DND-41 (cell line): ENCODE measurements at regions not wholly inside any gene's neighbourhood (a gene's known extent, or its start where the extent isn't known, plus 50 kb on each side); places are given as distances from the start of the nearest gene placed in this dataset.

Source experiments
- ATAC-seq: fragments of 200-7000 bp; cut with Tn5 transposase; 3 replicates; pipeline ENCODE4 v1.9.1; 2021; ENCODE audit warnings: low read depth; ENCODE audit not compliant: insufficient read depth
- DNase-seq: peaks from one replicate; pipeline ENCODE4 v3.0.0-alpha.2; 2020
- H2AFZ ChIP-seq: 2 replicates; pipeline ENCODE4 v1.6.0; 2012; ENCODE audit warnings: low read depth, low read length
- H3K27ac ChIP-seq: 2 replicates; pipeline ENCODE4 v1.5.1; 2012; ENCODE audit warnings: low read length, inconsistent platforms
- H3K27me3 ChIP-seq: fragments of 200-600 bp; sonication (generic); 2 replicates; pipeline ENCODE4 v1.6.0; 2012; ENCODE audit warnings: low read length, mild to moderate bottlenecking, inconsistent platforms; ENCODE audit not compliant: insufficient read depth, poor library complexity
- H3K36me3 ChIP-seq: 2 replicates; pipeline ENCODE4 v1.5.1; 2012; ENCODE audit warnings: low read length, inconsistent platforms; ENCODE audit not compliant: insufficient read depth
- H3K4me1 ChIP-seq: 2 replicates; pipeline ENCODE4 v1.5.1; 2012; ENCODE audit warnings: mild to moderate bottlenecking, low read length; ENCODE audit not compliant: insufficient read depth
- H3K4me2 ChIP-seq: 2 replicates; pipeline ENCODE4 v1.6.0; 2012; ENCODE audit warnings: mild to moderate bottlenecking, moderate library complexity, low read length, inconsistent platforms; ENCODE audit not compliant: insufficient read depth
- H3K4me3 ChIP-seq, 2 experiments: fragments of 200-600 bp in 1 of 2; shearing (Covaris generic) in 1 of 2; 2 replicates each; pipeline ENCODE4 v1.5.1; 2012 to 2016; ENCODE audit warnings: inconsistent platforms in 2 of 2, low read length in 2 of 2, mild to moderate bottlenecking in 2 of 2, low read depth in 1 of 2, moderate library complexity in 1 of 2
- H3K79me2 ChIP-seq: 2 replicates; pipeline ENCODE4 v1.6.0; 2012; ENCODE audit warnings: low read length, inconsistent platforms; ENCODE audit not compliant: insufficient read depth
- H3K9ac ChIP-seq: 2 replicates; pipeline ENCODE4 v1.6.0; 2012; ENCODE audit warnings: low read depth, mild to moderate bottlenecking, inconsistent platforms, low read length, moderate library complexity
- H3K9me3 ChIP-seq: 2 replicates; pipeline ENCODE4 v1.5.1; 2012; ENCODE audit warnings: low read length, moderate library complexity, mild to moderate bottlenecking, inconsistent platforms; ENCODE audit not compliant: insufficient read depth, severe bottlenecking
- H4K20me1 ChIP-seq: 2 replicates; pipeline ENCODE4 v1.6.0; 2012; ENCODE audit warnings: low read length; ENCODE audit not compliant: insufficient read depth
- CTCF ChIP-seq: IDR thresholded peaks from 2 replicates; pipeline ENCODE4 v1.5.1; 2012; ENCODE audit warnings: borderline replicate concordance, low read length, moderate library complexity, mild to moderate bottlenecking; ENCODE audit not compliant: poor library complexity, severe bottlenecking; ENCODE audit errors: extremely low read depth
- EZH2 ChIP-seq: IDR thresholded peaks from 3 replicates; pipeline ENCODE4 v1.6.1; 2012; ENCODE audit warnings: borderline replicate concordance, low read depth, mild to moderate bottlenecking, moderate library complexity, low read length, inconsistent platforms; ENCODE audit not compliant: severe bottlenecking

GRCh38 chr4:161329852-161330251 is 833.9 kb downstream of the FSTL5 start:
- no peak for ATAC-seq
- no peak overlapping the region for H2AFZ ChIP-seq
- H3K4me3 ChIP-seq, result no peak overlapping the region
- DNase-seq, result no peak
- H3K27ac ChIP-seq, result no peak overlapping the region
- H3K9ac ChIP-seq, result no peak overlapping the region
- no peaks in the 10 kb centered on the region for H3K27me3 ChIP-seq
- TF ChIP-seq CTCF, result no peak
- no peak for TF ChIP-seq EZH2
- no peak overlapping the region for H3K4me2 ChIP-seq
- no peaks in the 10 kb centered on the region for H3K4me1 ChIP-seq
- no peaks in the 10 kb centered on the region for H4K20me1 ChIP-seq
- no peaks in the 10 kb centered on the region for H3K9me3 ChIP-seq
- H3K79me2 ChIP-seq, result no peaks in the 10 kb centered on the region
- no peaks in the 10 kb centered on the region for H3K36me3 ChIP-seq

DNA sequence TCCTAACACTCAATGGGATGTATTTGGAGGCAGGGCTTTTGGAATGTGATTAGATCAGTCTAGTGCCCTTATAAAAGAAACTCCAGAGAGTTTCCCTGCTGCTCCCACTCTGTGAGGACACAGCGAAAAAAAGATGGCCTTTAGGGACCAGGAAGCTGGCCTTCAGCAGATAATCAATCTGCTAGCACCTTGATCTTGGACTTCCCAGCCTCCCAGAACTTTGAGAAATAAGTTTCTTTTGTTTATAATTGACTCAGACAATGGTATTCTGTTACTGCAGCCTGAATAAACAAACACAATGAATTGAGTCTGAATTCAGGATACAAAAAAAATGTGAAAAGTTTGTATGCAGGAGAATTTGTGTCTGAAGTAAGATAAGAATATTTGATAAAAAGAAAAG is 842.1 kb downstream of the FSTL5 start:
- no peaks in the 10 kb centered on the region for H3K36me3 ChIP-seq
- DNase-seq (no peak), ATAC-seq (no peak)
- H3K4me2 ChIP-seq, result no peak overlapping the region
- TF ChIP-seq EZH2 (no peak), CTCF (no peak)
- H3K4me1 ChIP-seq, result no peaks in the 10 kb centered on the region
- no peaks in the 10 kb centered on the region for H3K9me3 ChIP-seq
- H3K4me3 ChIP-seq, result no peak overlapping the region
- H3K27me3 ChIP-seq, result no peaks in the 10 kb centered on the region
- no peaks in the 10 kb centered on the region for H3K79me2 ChIP-seq
- no peak overlapping the region for H3K27ac ChIP-seq
- H3K9ac ChIP-seq, result no peak overlapping the region
- H2AFZ ChIP-seq, result no peak overlapping the region
- no peaks in the 10 kb centered on the region for H4K20me1 ChIP-seq

- Histone ChIP-seq H3K4me2 (no peak overlapping the region), H3K4me1 (no peaks in the 10 kb centered on the region), H3K27me3 (no peaks in the 10 kb centered on the region), H3K4me3 (no peak overlapping the region), H3K9me3 (no peaks in the 10 kb centered on the region), H3K79me2 (no peaks in the 10 kb centered on the region), H3K27ac (no peak overlapping the region), H3K36me3 (no peaks in the 10 kb centered on the region), H3K9ac (no peak overlapping the region), H2AFZ (no peak overlapping the region), H4K20me1 (no peaks in the 10 kb centered on the region)
- ATAC-seq (no peak), DNase-seq (no peak)
- TF ChIP-seq CTCF (peak; percentile 28), EZH2 (no peak)
Observed at GRCh38 chr4:161320377-161320776, 843.4 kb downstream of the FSTL5 start.

GRCh38 chr4:161317000-161317399 is 846.8 kb downstream of the FSTL5 start:
- DNase-seq (no peak), ATAC-seq (no peak)
- H4K20me1 ChIP-seq, result no peaks in the 10 kb centered on the region
- H3K27ac ChIP-seq, result no peak overlapping the region
- no peak overlapping the region for H2AFZ ChIP-seq
- H3K27me3 ChIP-seq, result no peaks in the 10 kb centered on the region
- H3K4me3 ChIP-seq, result no peak overlapping the region
- TF ChIP-seq EZH2 (no peak), CTCF (no peak)
- no peaks in the 10 kb centered on the region for H3K4me1 ChIP-seq
- no peaks in the 10 kb centered on the region for H3K9me3 ChIP-seq
- no peaks in the 10 kb centered on the region for H3K36me3 ChIP-seq
- H3K79me2 ChIP-seq, result no peaks in the 10 kb centered on the region
- no peak overlapping the region for H3K9ac ChIP-seq
- H3K4me2 ChIP-seq, result no peak overlapping the region
